ENCODE measurements at regions not wholly inside any gene's neighbourhood (a gene's known extent, or its start where the extent isn't known, plus 50 kb on each side); places are given as distances from the start of the nearest gene placed in this dataset.

DNA sequence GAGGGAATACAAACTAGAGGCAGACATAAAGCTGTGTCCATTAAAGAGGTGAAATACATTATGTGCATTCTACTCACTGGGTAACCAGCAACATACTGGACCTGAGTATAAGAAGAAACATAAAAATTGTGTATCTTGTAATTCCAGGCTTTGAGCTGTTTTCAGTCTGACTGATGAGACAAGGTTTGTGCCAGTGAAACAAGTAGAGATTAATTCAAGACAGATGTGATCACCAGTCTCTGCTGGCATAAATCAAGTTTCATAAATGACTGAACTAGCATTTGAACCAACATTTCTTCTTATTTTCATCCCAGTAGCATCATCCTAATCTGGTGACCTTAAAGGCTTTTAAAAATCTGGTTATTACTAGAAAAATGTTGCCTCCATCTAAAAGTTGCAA is 108.8 kb upstream of the RPL38 start:
- TF ChIP-seq, protein P1, sequence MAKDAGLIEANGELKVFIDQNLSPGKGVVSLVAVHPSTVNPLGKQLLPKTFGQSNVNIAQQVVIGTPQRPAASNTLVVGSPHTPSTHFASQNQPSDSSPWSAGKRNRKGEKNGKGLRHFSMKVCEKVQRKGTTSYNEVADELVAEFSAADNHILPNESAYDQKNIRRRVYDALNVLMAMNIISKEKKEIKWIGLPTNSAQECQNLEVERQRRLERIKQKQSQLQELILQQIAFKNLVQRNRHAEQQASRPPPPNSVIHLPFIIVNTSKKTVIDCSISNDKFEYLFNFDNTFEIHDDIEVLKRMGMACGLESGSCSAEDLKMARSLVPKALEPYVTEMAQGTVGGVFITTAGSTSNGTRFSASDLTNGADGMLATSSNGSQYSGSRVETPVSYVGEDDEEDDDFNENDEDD (CRISPR knock-in tag; IDR thresholded peaks at IDR 0.05; ENCODE audit: borderline replicate concordance): no peak
- TF ChIP-seq ZNF670 (CRISPR knock-in tag; IDR thresholded peaks at IDR 0.05; ENCODE audit: borderline replicate concordance): no peak

Data from HepG2 (cell line).